NCI-H2171 treated with DMSO at 0.1 percent for 48 hours (cell line): ENCODE measurements at regions not wholly inside any gene's neighbourhood (a gene's known extent, or its start where the extent isn't known, plus 50 kb on each side); places are given as distances from the start of the nearest gene placed in this dataset.
"Not testable (repeated sequence)": the region's sequence is repeated elsewhere in the genome, so short reads cannot be mapped to it uniquely, and the experiment has no call there.

Experiments used
- DNase-seq: peaks from one replicate; lab custom pipeline; 2025; lab: John Stamatoyannopoulos, UW

DNA sequence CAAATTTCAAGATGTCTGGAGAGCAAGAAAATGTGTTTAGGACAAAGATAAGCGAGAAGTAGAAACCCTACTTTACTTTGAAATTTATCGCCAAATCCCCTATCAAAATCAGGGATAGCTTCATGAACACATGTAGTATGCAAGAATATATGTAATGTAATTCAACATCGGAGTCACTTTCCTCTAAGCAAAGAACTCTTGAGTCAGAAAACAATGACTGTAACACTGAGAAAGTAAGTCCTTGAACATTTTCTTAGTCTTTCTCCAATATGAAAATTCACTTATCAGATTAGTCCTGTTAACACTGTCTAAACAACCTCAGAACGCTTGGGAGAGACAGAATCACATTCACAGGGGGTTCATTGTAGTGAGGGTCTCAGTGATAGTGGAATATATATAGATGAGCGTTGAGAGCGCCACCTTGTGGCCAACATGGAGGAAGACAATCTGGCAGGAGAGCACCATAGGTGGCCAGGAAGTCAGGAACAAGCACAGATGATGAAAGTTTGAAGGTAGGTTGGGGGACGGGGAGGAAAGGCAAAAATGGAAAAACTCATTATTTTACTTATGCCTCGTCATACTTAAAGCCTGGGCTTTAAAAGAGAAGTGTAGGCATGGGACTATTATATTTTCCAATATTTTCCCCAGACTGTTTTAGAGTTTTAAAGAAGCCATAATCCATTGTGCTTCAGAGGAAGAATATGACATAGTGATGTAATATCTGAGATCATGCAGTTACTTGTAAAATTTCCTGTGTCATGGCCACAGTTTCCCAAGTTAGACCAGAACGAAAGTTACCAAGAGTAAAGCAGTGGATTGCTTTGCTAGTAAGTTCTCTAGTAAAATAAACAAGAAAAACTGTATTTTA, 115.5 kb upstream of the GNAI1 start:
- peak; percentile 62 for DNase-seq

DNA sequence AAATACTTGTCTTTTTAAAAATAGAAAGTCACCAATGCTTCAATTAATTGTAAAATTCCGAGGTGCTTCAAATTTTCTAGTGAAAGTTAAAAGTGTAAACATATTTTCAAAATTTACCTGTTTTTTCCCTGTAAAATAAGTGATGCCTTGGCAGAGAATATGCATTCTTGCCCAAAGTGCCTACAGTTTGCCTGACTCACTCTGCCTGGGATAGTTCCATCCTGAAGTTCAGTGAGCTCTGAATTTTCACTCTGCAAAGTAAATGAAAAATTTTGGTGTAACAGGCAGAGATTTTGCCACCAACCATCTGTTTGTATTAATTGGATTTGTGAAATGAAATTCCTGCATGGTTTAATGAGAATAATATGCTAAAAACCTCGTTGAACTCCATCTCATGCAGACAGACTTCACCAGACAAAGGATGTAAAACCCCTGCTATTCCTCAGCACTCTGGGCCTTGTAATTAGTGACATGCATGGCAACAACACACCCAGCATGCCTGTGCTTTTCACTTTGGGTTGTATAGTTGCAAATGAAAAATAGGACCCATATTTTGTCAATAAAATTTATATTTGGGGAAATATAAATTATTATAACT, 117.4 kb upstream of the GNAI1 start:
- DNase-seq, result no peak

DNA sequence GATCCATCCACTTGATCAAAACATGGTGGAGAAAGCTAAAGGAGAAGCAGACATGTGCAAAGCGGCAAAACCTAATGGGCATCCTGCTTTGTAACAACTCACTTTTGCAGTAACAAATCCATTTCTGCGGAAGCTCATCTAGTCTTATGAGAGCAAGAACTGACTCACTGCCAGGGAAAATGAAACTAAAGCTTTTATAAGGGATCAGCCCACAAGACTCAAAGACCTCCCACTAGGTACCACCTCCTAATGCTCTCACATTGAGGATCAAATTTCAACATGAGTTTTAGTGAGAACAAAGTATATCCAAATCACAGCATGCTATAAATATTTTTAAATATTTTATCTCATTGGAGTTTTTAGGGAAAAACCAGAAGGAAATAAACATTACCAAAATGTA, 120.1 kb upstream of the GNAI1 start:
- DNase-seq, result peak; percentile 13

DNA sequence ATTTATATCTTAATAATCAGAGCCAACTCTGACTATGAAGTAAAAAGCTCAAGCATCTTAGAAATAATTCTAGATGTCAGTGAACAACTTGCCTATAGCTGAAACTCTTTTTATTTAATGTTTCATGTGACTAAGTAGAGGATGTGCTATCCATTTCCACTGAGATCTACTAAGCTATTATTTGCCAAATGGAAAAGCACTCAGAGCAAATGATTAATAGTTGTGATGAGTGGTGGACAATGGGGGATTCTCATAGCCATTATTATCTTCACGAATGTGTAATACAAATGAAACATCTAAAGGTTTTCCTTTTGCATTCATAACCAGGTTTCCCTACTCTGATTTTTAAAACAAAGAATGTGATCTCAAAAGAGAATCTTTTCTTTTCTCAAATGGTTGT, 126.6 kb upstream of the GNAI1 start:
- no peak for DNase-seq

DNA sequence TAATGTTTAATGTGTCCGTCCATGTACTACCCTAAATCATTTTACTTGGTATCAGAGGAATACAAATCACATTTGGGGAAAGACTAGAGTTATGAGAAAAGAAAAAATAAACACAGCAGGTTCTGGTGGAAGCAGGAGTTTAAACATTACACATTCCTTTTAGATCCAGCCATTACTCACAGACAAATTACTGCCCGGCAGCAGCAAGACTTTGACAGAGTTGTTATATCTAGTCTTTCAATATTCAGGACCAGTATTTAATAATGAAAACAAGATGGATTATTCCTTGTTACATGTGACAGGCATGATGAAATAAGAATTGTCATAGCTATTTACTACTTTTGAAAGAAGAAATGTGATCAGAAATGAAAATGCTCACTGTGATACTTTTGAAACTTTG, 131.8 kb upstream of the GNAI1 start:
- no peak for DNase-seq

DNA sequence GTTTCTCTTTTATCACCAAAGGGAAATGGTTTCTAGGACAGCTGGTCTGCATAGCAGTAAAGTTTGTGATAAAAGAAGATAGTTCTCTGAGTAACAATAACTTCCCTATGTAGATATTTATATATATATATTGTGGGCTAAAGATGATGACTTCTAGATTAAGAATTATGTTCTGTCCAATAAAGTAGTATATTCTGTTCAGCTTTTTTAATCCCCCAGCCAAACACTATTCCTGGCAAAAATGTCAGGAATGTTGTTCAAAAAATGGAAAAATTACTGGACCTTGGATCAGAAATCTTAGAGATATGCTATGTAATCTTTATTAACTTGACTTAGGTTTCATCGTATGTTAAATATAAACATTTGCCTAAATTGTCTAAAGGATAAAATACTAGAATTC, 136.3 kb upstream of the GNAI1 start:
- DNase-seq, result no peak

DNA sequence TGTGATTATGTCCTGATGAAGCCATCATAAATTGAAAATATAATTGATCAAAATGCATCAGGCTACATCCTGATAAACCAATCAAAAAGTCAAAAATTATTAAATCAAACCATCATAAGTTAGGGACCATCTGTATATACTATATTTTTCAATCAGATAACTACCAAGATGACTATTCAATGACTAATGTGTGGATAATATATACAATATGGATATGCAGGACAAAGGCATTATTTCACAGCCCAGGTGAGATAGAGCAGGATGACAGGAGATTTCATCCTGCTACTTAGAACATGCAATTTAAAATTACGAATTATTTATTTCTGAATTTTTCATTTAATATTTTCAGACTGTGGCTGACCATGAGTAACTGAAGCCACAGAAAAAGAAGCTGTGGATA, 137.3 kb upstream of the GNAI1 start:
- DNase-seq, result no peak

DNA sequence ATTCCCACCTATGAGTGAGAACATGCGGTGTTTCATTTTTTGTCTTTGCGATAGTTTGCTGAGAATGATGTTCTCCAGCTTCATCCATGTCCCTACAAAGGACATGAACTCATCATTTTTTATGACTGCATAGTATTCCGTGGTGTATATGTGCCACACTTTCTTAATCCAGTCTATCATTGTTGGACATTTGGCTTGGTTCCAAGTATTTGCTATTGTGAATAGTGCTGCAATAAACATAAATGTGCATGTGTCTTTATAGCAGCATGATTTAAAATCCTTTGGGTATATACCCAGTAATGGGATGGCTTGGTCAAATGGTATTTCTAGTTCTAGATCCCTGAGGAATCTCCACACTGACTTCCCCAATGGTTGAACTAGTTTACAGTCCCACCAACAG, 138.9 kb upstream of the GNAI1 start:
- DNase-seq, result not testable (repeated sequence)

DNA sequence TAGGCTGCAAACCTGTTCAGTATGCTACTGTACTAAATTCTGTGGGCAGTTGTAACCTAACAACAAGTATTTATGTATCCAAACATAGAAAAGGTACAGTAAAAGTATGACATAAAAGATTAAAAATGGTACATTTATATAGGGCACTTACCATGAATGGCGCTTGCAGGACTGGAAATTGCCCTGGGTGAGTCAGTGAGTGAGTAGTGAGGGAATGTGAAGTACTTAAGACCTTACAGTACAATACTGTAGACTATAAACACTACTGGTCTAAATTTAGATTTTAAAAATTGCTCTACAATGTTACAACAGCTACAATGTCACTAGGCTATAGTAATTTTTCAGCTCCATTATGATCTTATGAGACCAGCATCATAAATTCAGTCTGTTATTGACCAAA, 146.0 kb upstream of the GNAI1 start:
- no peak for DNase-seq

DNA sequence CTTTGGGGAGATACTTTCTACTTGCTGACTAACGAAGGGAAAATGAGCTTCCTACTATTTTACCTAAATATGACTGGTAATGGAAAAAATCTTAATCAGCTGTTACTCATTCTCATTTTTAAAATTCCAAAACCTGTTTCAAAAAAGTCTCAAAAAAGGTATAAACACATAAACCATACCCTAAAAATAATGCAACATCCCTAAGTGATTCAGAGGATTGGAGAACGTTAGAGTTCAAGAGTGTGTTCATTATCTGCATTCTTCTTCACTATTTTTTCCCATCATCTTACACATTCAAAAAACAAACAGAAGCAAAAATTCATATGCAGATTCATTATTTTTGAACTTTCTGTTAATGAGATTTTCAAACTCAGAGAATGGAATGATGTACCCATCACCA, 150.4 kb upstream of the GNAI1 start:
- no peak for DNase-seq

DNA sequence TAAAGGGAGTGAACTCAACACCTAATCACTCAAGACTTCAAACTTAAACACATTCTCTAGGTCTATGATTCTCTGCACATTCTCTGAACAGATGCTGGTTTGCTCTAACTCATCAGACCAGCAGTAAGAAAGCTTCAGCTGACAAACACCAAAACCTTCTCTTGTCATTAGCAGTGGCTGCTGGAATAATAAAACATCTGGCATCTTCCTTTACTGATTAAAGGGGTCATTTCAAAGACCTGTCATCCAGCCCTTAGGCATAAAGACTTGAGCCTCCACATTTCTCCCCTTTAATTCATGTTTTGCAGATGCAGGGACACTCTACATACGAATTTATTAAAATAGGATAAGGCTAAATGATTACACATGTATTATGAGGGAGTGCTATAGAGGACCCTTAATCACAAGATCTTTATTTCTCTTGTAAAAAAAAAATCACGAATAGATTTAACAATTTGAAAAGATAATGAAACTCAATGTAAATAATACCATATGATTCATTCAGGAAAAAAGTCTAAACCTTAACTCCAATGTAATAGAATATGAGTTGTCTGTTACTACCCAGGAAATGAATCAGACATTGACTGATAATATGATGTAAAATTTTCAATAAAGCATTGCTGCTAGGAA, 152.4 kb upstream of the GNAI1 start:
- DNase-seq, result no peak

DNA sequence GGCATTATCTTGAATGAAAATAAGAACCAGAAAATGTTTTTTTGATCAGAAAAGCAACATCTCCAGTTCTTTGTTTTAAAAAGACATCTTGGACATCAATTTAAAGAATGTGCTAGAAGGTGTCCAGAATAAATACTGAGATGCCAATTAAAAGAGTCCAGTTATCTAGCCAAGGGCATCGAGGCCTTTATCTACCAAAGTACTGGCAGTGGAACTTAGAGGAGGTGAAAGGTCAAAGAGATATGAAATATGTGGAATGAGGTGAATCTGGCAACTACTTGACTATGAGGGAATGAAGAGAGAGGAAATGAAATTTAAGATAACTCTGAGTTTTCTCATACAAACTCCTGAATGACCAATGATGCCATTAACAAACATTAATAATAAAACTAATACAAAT, 154.3 kb upstream of the GNAI1 start:
- no peak for DNase-seq

DNA sequence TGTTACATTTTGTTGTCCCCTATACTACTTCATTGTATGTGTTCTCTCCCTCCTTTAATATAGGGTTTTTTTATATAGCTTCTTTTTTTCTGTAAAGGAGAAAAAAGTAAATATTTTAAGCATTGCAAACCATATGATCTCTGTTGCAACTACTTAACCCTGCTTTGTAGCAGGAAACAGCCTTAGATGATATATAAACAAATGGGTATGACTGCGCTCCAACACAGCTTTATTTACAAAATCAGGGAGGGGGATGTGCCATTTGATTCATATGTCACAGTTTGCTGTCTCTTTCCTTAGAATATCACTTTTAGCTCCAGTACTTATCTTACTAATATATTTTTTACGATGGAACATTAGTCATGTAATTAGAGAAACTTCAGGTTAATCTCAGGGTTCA, 155.2 kb upstream of the GNAI1 start:
- no peak for DNase-seq

DNA sequence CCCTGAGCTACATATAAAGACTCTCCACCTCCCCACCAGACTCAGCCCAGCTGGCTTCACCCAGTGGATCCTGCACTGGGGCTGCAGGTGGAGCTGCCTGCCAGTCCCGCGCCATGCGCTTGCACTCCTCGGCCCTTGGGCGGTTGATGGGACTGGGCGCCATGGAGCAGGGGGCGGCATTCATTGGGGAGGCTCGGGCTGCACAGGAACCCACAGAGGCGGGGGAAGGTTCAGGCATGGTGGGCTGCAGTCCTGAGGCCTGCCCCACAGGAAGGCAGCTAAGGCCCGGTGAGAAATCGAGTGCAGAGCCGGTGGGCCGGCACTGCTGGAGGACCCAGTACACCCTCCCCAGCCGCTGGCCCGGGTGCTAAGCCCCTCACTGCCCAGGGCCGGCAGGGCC, 157.2 kb upstream of the GNAI1 start:
- DNase-seq, result no peak

DNA sequence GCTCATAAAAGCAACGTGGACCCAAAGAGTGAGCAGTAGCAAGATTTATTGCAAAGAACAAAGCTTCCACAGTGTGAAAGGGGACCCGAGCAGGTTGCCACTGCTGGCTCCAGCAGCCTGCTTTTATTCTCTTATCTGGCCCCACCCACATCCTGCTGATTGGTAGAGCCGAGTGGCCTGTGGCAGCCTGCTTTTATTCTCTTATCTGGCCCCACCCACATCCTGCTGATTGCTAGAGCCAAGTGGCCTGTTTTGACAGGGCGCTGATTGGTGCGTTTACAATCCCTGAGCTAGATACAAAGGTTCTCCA, 158.0 kb upstream of the GNAI1 start:
- DNase-seq, result not testable (repeated sequence)

DNA sequence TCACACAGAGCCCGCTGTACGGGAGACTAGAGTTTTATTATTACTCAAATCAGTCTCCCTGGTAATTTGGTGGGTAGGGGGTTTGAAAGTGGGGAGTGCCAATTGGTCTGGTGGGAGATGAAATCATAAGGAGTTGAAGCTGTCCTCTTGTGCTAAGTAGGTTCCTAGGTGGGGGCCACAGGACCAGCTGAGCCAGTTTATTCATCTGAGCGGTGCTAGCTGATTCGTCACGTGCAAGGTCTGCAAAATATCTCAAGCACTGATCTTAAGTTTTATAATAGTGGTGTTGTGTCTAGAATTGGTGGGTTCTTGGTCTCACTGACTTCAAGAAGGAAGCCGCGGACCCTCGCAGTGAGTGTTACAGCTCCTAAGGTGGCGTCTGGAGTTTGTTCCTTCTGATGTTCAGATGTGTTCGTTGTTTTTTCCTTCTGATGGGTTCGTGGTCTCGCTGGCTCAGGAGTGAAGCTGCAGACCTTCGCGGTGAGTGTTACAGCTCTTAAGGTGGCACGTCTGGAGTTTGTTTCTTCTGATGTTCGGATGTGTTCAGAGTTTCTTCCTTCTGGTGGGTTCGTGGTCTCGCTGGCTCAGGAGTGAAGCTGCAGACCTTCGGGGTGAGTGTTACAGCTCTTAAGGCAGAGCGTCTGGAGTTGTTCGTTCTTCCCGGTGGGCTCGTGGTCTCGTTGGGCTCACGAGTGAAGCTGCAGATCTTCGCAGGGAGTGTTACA, 158.5 kb upstream of the GNAI1 start:
- not testable (repeated sequence) for DNase-seq

DNA sequence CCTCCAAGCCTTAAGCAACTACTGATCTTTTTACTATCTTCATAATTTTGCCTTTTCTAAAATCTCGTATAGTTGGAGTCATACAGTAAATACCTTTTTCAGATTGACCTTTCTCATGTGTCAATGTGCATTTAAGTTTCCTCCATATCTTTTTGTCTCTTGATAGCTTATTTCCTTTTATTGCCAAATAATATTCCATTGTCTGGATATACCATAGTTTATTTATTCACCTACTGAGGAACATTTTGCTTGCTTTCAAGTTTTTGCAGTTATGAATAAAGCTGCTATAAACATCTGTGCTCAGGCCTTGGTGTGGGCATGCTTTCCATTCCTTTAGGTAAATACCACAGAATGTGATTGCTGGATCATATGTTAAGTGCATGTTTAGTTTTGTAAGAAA, 161.2 kb upstream of the GNAI1 start:
- no peak for DNase-seq

DNA sequence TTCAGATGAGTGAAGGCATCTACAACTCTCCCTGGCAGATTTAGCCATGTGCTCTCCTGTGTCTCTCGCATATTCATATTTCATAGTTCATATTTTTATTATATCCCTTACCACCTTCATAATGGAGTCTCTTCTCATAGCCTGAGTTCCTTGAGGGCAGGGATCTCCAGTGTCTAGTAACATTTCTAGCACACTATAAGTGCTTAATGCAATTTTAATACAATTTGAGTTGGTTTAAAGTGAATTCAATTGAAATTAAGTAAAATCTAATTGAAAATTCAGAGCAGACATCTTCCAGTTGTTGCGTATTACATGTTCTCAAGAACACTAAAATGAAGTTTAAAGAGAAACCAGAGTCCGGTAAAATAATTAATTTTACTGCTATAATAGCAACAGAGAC, 163.6 kb upstream of the GNAI1 start:
- DNase-seq, result no peak

DNA sequence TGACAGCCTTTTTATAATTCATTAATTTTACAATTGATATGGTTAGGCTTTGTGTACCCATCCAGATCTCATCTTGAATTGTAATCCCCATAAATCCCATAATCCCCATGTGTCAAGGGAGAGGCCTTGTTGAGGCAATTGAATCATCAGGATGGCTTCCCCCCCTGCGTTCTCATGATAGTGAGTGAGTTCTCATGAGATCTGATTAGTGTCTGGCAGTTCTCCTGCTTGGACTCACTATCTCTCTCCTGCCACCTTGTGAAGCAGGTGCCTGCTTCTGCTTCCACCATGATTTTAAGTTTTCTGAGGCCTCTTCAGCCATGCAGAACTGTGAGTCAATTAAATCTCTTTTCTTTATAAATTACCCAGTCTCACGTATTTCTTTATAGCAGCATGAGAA, 165.7 kb upstream of the GNAI1 start:
- DNase-seq, result no peak

DNA sequence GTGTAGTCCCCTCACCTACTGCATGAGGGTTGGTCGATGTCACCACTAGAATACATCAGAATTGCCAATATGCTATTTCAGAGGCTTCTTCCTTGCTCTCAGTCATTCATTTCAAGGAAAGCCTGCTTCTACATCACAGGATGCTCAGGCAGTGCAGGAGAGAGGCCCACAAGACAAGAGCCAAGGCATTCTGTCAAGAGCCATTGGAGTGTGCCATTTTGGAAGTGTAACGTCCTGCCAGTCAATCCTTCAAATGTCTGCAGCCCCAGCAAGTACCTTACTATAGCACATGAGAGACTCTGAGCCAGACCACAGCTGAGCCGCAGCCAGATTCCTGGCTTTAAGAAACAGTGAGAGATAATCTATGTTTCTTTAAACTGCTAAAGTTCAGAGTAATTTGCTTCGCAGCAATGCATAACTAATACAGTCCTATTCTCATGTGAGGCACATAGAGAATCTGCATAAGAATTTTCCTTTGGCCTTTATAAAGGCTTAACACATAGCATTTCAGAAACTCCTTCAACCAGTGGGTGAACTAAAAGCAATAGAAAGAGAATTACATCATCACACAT, 166.5 kb upstream of the GNAI1 start:
- DNase-seq, result no peak

DNA sequence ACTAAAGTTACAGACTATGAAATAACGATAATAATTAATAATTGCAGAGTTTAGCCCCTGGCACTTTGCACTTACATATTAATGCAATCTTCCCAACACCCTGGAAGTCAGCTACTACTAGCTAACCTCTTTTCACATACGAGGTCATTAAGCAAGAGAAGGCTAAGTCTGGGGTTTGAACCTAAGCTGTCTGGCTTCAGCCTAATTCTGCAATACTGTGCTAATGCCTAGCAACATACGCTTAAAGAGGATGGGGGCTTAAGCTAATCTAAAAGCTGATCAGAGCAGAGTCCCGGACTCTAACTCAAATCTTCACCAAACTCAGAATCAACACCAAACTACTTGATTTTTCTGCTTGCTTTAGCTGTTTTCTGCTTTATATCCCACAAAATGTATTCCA, 168.7 kb upstream of the GNAI1 start:
- no peak for DNase-seq

DNA sequence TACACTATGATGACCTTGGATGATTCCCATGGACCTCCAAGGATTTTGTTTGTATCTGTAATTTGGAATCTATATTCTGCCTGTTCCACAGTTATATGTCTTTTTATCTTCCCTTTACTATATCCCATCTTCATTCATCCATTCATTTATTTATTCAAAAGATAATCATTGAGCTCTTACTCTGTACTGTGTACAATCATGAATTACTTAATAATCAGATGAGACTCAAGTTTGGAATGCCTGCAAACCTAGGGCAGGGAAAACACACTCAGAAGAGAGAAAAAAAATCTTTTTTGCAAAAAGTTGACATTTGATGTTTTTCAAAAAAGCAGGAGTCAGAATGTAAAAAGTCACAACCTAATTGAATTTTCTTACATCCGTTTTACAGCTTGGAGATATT, 170.2 kb upstream of the GNAI1 start:
- no peak for DNase-seq

DNA sequence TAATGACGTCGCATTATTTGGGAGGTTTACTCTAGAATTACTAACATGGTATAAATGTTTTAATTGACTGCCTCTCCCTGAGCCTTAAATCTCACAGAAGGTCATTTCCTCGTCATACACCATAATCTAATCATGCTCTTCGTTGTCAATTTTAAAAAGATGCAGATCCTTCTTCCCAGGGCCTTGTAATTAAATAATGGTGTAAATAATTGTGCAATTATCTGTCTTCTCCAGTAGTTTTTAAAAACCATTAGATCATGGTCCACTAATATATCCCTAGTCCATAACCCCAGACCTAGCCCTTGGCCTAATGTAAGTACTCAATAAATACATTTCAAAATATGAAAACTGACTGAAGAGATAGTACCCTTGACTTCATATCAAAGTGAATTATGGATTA, 181.5 kb upstream of the GNAI1 start:
- no peak for DNase-seq
